ENCODE measurements at regions not wholly inside any gene's neighbourhood (a gene's known extent, or its start where the extent isn't known, plus 50 kb on each side); places are given as distances from the start of the nearest gene placed in this dataset.

- TF ChIP-seq CTCF (IDR thresholded peaks at IDR 0.05) (no peak), ZFX (IDR thresholded peaks at IDR 0.05; ENCODE audit: borderline replicate concordance) (no peak)
Measured at GRCh38 chr20:22771706-22772105, 187.3 kb upstream of the FOXA2 start.
